HG02763 (cell line): ENCODE measurements at regions not wholly inside any gene's neighbourhood (a gene's known extent, or its start where the extent isn't known, plus 50 kb on each side); places are given as distances from the start of the nearest gene placed in this dataset.
"Not testable (repeated sequence)": the region's sequence is repeated elsewhere in the genome, so short reads cannot be mapped to it uniquely, and the experiment has no call there.

ENCODE experiments used
- ATAC-seq: cut with Tn5 transposase; IDR thresholded peaks from one replicate; pipeline ENCODE4 v1.9.1; 2021; ENCODE audit warnings: mild to moderate bottlenecking, moderate library complexity; ENCODE audit not compliant: unreplicated experiment

DNA sequence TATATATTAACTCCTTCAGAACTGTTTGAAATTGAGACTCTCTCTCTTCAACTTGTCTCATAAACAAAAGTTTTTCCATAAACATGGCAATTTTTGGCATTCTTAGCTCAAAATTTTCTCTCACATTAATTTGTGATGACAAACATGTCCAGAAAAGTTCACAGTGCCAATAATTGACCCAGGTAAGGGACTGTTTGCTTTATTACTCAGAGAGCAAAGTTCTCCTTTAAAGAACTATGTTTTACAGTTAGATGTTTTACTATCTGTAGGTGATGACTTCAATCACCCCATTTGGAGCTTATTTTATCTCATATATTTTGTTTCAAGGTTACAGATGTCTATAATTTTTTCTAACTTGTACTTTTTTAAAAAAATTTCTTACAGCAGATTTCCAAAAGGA is 855.6 kb downstream of the SLC16A7 start:
- no peak for ATAC-seq

- no peak for ATAC-seq
Observed at GRCh38 chr12:60465060-60465459, 869.2 kb downstream of the SLC16A7 start.

DNA sequence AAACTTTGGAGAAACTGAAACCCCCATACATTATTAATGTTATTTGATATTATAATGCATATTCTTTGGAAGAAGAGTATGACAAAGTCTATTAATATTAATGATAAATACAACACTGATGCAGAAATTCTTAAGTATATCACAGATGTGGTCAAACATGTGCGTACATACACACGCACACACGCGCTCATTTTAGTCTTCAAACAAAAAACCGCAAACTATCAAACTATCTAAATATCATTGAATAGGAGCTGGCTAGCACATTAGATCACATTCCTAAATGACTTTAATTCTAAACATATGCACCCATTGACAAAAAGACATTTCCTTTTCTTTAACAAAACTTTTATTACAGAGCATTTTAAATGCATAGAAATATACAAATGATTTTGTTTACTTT is 872.7 kb downstream of the SLC16A7 start:
- ATAC-seq: no peak

- no peak for ATAC-seq
Observed at GRCh38 chr12:60475825-60476224, 880.0 kb downstream of the SLC16A7 start.

DNA sequence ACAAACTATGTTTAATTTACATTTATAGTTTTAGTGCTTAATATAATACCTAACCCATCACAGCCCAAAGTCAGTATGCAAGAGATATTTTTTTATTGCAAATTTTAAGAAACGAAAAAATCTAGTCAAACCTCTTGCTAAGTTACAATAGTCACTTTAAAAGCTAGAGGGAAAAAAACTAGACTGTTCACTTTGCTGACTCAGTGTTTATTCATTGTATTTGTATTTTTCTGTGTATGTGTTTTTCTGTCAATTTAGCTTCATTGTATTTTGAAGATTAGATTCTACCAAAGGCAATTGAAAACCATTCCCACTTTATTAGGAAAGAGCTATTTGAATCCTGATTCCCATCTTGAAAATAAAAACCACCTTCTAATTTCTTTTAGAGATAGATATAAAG is 891.5 kb downstream of the SLC16A7 start:
- no peak for ATAC-seq

GRCh38 chr12:60489071-60489470 is 893.2 kb downstream of the SLC16A7 start:
- ATAC-seq: no peak

DNA sequence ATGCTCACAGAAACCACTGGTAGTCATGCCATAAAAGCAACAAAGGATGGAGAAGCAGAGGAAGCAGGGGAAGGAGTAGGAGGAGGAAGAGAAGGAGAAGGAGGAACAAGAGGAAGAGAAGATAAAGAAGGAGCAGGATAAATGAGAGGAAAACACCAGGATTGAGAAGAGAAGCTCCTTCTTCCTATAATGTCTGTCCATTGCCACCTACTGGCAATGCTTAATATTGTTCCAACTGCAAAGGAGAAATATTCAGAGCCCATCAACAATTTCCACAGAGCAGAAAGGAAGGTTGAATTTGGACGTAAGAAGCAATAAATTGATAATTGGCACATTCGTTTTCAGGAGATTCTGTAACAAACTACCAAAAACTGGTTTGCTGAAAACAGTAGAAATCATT is 898.4 kb downstream of the SLC16A7 start:
- no peak for ATAC-seq

DNA sequence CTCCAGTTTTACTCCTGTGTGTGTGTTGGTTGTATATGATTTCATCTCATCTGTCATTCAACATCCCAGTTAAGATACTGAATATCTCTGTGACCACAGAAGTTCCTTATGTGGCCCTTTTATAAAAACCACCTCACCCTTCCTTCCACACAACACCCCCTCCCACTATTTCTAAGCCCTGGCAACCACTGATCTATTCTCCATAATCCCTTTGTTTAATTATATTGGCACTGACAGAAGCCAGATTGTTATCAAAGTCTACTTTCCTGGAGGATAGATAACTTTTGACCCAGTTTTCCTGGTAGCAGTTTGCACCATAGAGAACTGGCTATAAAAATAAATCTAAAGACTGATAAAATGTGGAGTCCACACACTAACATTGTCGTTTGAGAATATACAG is 902.8 kb downstream of the SLC16A7 start:
- ATAC-seq: no peak

DNA sequence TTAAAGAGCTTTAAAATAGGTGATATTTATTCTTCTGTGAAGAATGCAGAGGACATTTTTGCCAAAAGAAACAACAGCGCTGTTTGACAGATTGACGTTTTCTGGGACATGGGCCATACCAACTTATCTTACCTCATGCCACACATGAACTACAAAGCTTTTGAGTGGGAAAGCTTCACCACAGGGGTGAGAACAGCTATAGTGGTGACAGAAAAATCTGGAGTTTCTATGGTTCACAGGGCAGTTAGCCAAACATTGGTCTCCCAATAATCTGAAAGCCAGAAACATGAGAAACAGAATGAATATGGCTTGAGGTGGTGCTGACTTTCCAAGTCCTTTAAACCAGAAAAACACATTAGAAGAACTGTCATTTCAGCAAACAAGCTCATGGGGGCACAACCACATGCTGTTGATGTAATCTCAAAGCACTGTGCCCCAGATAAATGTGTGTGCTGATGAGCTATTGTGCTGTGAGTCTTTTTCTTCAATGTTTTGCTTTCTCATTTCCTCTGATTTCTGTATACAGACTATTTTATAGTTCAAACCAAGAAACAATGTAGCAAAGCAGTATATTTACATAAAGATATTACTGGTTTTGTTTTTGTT is 905.4 kb downstream of the SLC16A7 start:
- ATAC-seq: no peak

DNA sequence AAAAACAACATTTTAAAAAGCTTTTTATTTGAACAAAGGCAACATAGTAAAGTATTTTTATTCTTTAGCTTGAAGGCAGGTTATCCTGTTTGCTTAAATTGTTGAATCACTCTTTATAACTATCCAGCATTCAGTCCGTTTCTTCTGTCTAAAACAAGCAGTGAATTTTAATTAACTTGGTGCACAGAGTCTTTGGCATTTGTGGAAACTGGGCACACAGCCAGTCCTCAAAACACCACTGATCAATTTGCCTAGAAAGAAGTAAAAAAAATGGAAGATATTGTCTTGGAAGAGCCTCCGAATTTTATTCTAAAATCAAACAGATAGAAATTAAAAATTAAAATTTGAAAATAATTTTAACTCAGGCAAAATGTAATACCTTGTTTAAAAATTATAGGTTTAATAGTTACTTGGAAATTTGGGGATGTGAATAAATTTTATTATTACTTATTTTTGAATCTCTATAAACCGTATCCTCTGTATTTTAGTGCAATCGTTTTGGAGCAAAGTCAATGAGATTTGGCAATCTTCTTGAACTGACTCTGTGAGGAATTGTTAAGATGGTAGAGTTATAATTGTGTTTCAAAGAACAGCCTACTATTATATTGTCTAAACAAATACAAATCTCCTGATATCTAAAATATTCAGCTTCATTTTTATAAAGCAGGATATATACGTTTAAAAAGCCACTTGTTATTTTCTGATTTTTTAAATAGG is 927.0 kb downstream of the SLC16A7 start:
- no peak for ATAC-seq

DNA sequence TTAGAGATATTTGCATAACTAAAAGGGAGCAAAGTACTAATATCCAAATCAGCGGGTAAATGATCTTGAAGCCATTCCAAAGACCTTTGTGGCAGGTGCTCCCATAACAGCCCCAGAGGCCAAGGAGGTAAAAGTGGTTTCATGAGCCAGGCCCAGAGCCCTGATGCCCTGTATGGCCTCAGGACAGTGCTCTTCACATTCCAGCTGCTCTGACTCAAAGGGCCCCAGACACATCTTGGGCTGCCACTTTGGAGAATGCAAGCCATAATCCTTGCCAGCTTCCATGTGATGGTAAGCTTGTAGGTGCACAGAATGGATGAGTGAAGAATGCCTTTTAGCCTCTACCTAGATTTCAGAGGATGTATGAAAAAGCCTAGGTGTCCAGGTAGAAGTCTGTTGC is 933.4 kb downstream of the SLC16A7 start:
- ATAC-seq: no peak

DNA sequence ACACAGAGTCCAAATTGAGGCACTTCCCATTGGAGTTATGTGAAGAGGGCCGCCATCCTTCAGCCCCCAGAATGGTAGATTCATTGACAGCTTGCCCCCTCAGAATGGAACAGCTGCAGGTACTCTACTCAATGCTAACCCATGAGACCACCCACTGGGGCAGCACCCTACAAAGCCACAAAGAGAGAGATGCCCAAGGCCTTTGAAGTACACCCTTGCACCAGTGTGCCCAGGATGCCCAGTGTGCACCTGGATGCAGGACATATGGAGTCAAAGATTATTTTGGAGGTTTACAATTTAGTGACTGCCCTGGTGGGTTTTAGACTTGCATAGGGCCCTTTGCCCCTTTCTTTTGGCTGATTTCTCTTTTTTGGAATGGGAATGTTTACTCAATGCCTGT is 933.9 kb downstream of the SLC16A7 start:
- ATAC-seq: no peak

- no peak for ATAC-seq
Observed at GRCh38 chr12:60535363-60535762, 939.5 kb downstream of the SLC16A7 start.

DNA sequence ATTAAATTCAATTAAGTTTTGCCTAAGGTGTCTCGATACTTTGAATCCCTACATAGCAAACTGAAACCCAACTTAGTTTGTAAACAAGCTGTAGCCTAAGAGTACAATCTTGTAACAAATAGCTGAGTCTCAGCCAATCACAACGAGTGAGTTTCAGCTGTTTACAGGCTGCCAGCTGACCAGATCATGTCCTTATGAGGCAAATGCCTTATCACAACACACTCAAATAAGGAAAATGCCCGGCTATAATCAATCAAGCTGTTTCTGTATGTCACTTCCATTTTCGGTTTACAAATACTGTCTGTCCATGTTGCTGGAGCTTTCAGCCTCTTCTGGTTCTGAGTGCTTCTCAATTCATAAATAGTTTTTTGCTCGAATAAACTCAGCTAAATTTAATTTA is 943.8 kb downstream of the SLC16A7 start:
- no peak for ATAC-seq

- ATAC-seq: no peak
Observed at GRCh38 chr12:60568914-60569313, 973.1 kb downstream of the SLC16A7 start.

- no peak for ATAC-seq
Observed at GRCh38 chr12:60577607-60578006, 981.8 kb downstream of the SLC16A7 start.

DNA sequence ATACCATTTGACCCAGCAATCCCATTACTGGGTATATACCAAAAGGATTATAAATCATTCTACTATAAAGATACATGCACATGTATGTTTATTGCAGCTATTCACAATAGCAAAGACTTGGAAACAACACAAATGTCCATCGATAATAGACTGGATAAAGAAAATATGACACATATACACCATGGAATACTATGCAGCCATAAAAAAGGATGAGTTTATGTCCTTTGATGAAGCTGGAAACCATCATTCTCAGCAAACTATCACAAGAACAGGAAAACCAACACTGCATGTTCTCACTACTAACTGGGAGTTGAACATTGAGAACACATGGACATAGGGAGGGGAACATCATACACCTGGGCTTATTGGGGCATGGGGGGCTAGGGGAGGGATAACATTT is 991.8 kb downstream of the SLC16A7 start:
- ATAC-seq: not testable (repeated sequence)

- no peak for ATAC-seq
Observed at GRCh38 chr12:60594035-60594711, 998.3 kb downstream of the SLC16A7 start.

- ATAC-seq: no peak
Observed at GRCh38 chr12:60602601-60603000, 1006.8 kb downstream of the SLC16A7 start.

GRCh38 chr12:60603475-60603874 is 1007.6 kb downstream of the SLC16A7 start:
- not testable (repeated sequence) for ATAC-seq

DNA sequence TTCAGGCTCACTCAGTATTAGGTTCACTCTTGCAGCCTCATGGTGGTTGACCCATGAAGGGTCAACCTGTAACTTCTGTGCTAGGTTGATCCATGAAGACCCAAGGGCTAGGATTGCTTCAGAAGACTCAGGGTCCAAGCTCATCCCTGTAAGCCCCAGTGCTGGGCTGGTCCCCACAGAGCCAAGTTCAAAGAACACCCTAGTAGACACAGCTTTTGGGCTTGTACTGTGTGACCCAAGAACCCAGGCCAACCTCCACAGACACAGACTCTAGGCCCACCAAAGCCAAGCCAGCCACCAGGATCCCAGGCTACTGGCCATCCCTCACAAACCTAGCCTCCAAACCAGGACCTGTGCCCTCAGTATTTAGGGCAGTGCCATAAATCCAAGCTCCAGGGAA is 1020.6 kb downstream of the SLC16A7 start:
- ATAC-seq: no peak

DNA sequence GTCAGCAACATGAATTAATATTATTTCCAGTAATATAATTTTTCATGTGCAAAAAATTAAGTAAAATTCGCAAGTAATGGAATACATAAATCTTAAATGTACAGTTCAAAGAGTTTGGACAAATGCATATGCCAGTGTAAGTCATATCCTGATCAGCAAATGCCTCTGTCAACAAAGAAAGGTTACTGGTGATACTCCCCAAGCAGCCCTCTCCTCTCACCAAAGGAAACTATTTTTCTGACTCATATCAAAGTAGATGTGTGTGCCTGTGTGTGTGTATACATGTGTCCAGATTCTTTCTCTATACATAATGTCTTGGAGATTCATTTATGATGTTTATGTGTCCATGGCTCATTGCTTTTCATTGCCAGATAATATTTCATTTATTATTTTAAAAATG is 1035.0 kb downstream of the SLC16A7 start:
- no peak for ATAC-seq
